ENCODE measurements at regions not wholly inside any gene's neighbourhood (a gene's known extent, or its start where the extent isn't known, plus 50 kb on each side); places are given as distances from the start of the nearest gene placed in this dataset.
A peak's percentile ranks its signal among the peaks of the same experiment; 100 is the strongest.
"Not testable (repeated sequence)": the region's sequence is repeated elsewhere in the genome, so short reads cannot be mapped to it uniquely, and the experiment has no call there.

GRCh38 chr7:65295409-65295808 lies 78.2 kb upstream of the ZNF92 start:
- Histone ChIP-seq H3K36me3 (ENCODE audit: insufficient read depth, low read length) (no peaks in the 10 kb centered on the region), H3K4me1 (ENCODE audit: insufficient read depth, low read length, severe bottlenecking) (peaks cover 24% of the 10 kb centered on the region), H3K79me2 (ENCODE audit: insufficient read depth, low read length) (no peaks in the 10 kb centered on the region), H3F3A (ENCODE audit: insufficient read depth, low read length) (no peaks in the 10 kb centered on the region), H4K20me1 (ENCODE audit: insufficient read depth, low read length) (no peaks in the 10 kb centered on the region), H3K9ac (ENCODE audit: low read length) (no peak overlapping the region), H3K4me3 (ENCODE audit: low read depth, low read length, poor library complexity, severe bottlenecking) (no peak overlapping the region), H2AFZ (ENCODE audit: low read length) (no peak overlapping the region), H3K27me3 (ENCODE audit: insufficient read depth, low read length) (no peaks in the 10 kb centered on the region), H3K4me2 (ENCODE audit: low read length) (peak overlapping the region; percentile 20; the same call in 1 of the 2 replicates), H3K27ac (ENCODE audit: low read depth, low read length, poor library complexity, severe bottlenecking) (peak overlapping the region; percentile 64), H3K9me2 (ENCODE audit: low read depth, low read length) (no peaks in the 10 kb centered on the region), H3K9me3 (ENCODE audit: low read length) (no peaks in the 10 kb centered on the region)
- TF ChIP-seq CTCF (IDR thresholded peaks at IDR 0.05; ENCODE audit: low read length), result no peak
- TF ChIP-seq EZH2 (IDR thresholded peaks at IDR 0.05; ENCODE audit: borderline replicate concordance, low read length), result no peak

DNA sequence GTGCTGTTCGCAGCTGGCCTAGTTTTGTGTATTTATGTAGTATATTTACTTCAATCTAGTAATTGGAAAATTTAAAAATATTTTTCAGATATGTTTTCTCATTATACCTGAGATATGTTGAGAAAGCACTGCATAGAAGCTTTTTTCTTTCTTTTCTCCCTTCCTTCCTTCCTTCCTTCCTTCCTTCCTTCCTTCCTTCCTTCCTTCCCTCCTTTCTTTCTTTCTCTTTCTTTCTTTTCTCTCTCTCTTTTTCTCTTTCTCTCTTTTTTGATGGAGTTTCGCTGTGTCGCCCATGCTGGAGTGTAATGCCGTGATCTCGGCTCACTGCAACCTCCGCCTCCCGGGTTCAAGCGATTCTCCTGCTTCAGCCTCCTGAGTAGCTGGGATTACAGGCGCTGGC lies 83.3 kb upstream of the ZNF92 start:
- not testable (repeated sequence) for H3K27ac ChIP-seq (ENCODE audit: low read depth, low read length, poor library complexity, severe bottlenecking); H4K20me1 ChIP-seq (ENCODE audit: insufficient read depth, low read length); H3K9ac ChIP-seq (ENCODE audit: low read length); H3K9me2 ChIP-seq (ENCODE audit: low read depth, low read length); H3K9me3 ChIP-seq (ENCODE audit: low read length); H3K4me2 ChIP-seq (ENCODE audit: low read length); H3K27me3 ChIP-seq (ENCODE audit: insufficient read depth, low read length); H3K4me3 ChIP-seq (ENCODE audit: low read depth, low read length, poor library complexity, severe bottlenecking); H3F3A ChIP-seq (ENCODE audit: insufficient read depth, low read length); H3K79me2 ChIP-seq (ENCODE audit: insufficient read depth, low read length); H3K36me3 ChIP-seq (ENCODE audit: insufficient read depth, low read length); H2AFZ ChIP-seq (ENCODE audit: low read length)
- H3K4me1 ChIP-seq (ENCODE audit: insufficient read depth, low read length, severe bottlenecking), result peaks cover 25% of the 10 kb centered on the region

DNA sequence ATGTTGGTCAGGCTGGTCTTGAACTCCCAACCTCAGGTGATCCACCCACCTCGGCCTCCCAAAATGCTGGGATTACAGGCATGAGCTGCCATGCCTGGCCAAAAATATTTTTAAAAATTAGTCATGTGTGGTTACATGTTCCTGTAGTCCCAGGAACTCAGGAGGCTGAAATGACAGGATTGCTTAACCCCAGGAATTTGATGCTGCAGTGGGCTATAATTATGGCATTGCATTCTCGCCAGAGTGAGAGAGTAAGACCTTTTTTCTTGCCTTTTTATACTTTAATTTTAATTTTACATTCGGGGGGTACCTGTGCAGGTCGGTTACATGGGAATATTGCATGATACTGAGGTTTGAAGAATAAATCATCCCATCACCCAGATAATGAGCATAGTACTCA lies 86.6 kb upstream of the ZNF92 start:
- Histone ChIP-seq H2AFZ (ENCODE audit: low read length) (no peak overlapping the region), H3K27ac (ENCODE audit: low read depth, low read length, poor library complexity, severe bottlenecking) (no peak overlapping the region), H3K36me3 (ENCODE audit: insufficient read depth, low read length) (no peaks in the 10 kb centered on the region), H3K79me2 (ENCODE audit: insufficient read depth, low read length) (no peaks in the 10 kb centered on the region), H3K9ac (ENCODE audit: low read length) (no peak overlapping the region), H3K4me3 (ENCODE audit: low read depth, low read length, poor library complexity, severe bottlenecking) (no peak overlapping the region), H3F3A (ENCODE audit: insufficient read depth, low read length) (no peaks in the 10 kb centered on the region), H3K27me3 (ENCODE audit: insufficient read depth, low read length) (no peaks in the 10 kb centered on the region), H4K20me1 (ENCODE audit: insufficient read depth, low read length) (no peaks in the 10 kb centered on the region), H3K4me2 (ENCODE audit: low read length) (no peak overlapping the region), H3K9me3 (ENCODE audit: low read length) (no peaks in the 10 kb centered on the region), H3K4me1 (ENCODE audit: insufficient read depth, low read length, severe bottlenecking) (peaks cover 18% of the 10 kb centered on the region), H3K9me2 (ENCODE audit: low read depth, low read length) (no peaks in the 10 kb centered on the region)
- TF ChIP-seq CTCF (IDR thresholded peaks at IDR 0.05; ENCODE audit: low read length), result no peak
- TF ChIP-seq EZH2 (IDR thresholded peaks at IDR 0.05; ENCODE audit: borderline replicate concordance, low read length), result no peak
